Natural killer cell (primary cell): ENCODE measurements at regions not wholly inside any gene's neighbourhood (a gene's known extent, or its start where the extent isn't known, plus 50 kb on each side); places are given as distances from the start of the nearest gene placed in this dataset.
"Not testable (repeated sequence)": the region's sequence is repeated elsewhere in the genome, so short reads cannot be mapped to it uniquely, and the experiment has no call there.

Source experiments
- ATAC-seq, 3 donors: fragments of 150-1000 bp in 2 of 3; fragments of 200-7000 bp in 1 of 3; cut with Tn5 transposase; 1 replicate in 1 of 3; 2 replicates in 2 of 3; pipeline ENCODE4 v1.10.0; 2021; ENCODE audit warnings: mild to moderate bottlenecking in 2 of 3, moderate library complexity in 2 of 3
- DNase-seq, 2 donors: peaks; one replicate each; pipeline versions ENCODE4 v3.0.0 to v3.0.0-alpha.2; 2013 to 2021; ENCODE audit warnings: mixed read lengths in 1 of 2
- H3K27ac ChIP-seq: one replicate; pipeline ENCODE4 v1.5.1; 2013; ENCODE audit warnings: mild to moderate bottlenecking, low read length
- H3K27me3 ChIP-seq: one replicate; pipeline ENCODE4 v1.6.1; 2013; ENCODE audit warnings: low read length; ENCODE audit not compliant: control insufficient read depth, insufficient read depth
- H3K36me3 ChIP-seq: one replicate; pipeline ENCODE4 v1.6.1; 2013; ENCODE audit warnings: low read length; ENCODE audit not compliant: control insufficient read depth, insufficient read depth
- H3K4me1 ChIP-seq: one replicate; pipeline ENCODE4 v1.6.1; 2013; ENCODE audit warnings: low read length; ENCODE audit not compliant: control insufficient read depth, insufficient read depth
- H3K4me3 ChIP-seq: one replicate; pipeline ENCODE4 v1.5.1; 2013; ENCODE audit warnings: low read length
- H3K9me3 ChIP-seq: one replicate; pipeline ENCODE4 v1.6.1; 2013; ENCODE audit warnings: low read length; ENCODE audit not compliant: control insufficient read depth, insufficient read depth
- H3K27ac Mint-ChIP-seq, 2 donors: one replicate each; pipeline ENCODE4 v1.8.0; 2022; ENCODE audit warnings: mild to moderate bottlenecking in 2 of 2, mixed read lengths in 2 of 2, moderate library complexity in 1 of 2
- H3K27me3 Mint-ChIP-seq, 2 donors: one replicate each; pipeline ENCODE4 v1.8.0; 2022; ENCODE audit warnings: low read depth in 2 of 2, mixed read lengths in 2 of 2
- H3K36me3 Mint-ChIP-seq: one replicate; pipeline ENCODE4 v1.8.0; 2022; ENCODE audit warnings: mixed read lengths
- H3K4me1 Mint-ChIP-seq, 2 donors: one replicate each; pipeline ENCODE4 v1.8.0; 2022; ENCODE audit warnings: mixed read lengths in 2 of 2
- H3K4me3 Mint-ChIP-seq: one replicate; pipeline ENCODE4 v1.8.0; 2022; ENCODE audit warnings: mild to moderate bottlenecking, moderate library complexity, mixed read lengths
- H3K9me3 Mint-ChIP-seq, 2 donors: one replicate each; pipeline ENCODE4 v1.8.0; 2022; ENCODE audit warnings: mixed read lengths in 2 of 2
- CTCF ChIP-seq: fragments of 200-600 bp; IDR thresholded peaks from one replicate; pipeline ENCODE4 v1.8.0; 2022; ENCODE audit warnings: antibody characterized with exemption
- WGBS: methylation state at CpG from one replicate; pipeline ENCODE4 v1.1.7; 2013; ENCODE audit warnings: missing lambda C conversion rate; ENCODE audit not compliant: insufficient coverage; 5-methylcytosine and 5-hydroxymethylcytosine counted together
- intact Hi-C: fragments of 100-400 bp; cut with micrococcal nuclease; formaldehyde crosslinking; loops from one replicate; pipeline ENCODE4 v1.14.2; 2022

GRCh38 chr13:52916486-52916990, 68.1 kb upstream of the PCDH8 start:
- no peak overlapping the region for H3K4me3 Mint-ChIP-seq
- no peak for DNase-seq
- Histone ChIP-seq H3K36me3 (no peaks in the 10 kb centered on the region), H3K4me3 (no peak overlapping the region), H3K27me3 (no peaks in the 10 kb centered on the region), H3K4me1 (no peaks in the 10 kb centered on the region), H3K9me3 (no peaks in the 10 kb centered on the region), H3K27ac (no peak overlapping the region)
- ATAC-seq, result no peak
- no peaks in the 10 kb centered on the region for H3K4me1 Mint-ChIP-seq
- H3K36me3 Mint-ChIP-seq, result no peaks in the 10 kb centered on the region
- TF ChIP-seq CTCF, result no peak
- H3K27ac Mint-ChIP-seq, result no peak overlapping the region
- intact Hi-C loops, result no loop called here
- peaks cover 16 to 24% of the 10 kb centered on the region in 2 donors for H3K27me3 Mint-ChIP-seq
- peaks cover 0 to 2% of the 10 kb centered on the region in 2 donors for H3K9me3 Mint-ChIP-seq

- H3K36me3 Mint-ChIP-seq, result no peaks in the 10 kb centered on the region
- intact Hi-C loops, result no loop called here
- Histone ChIP-seq H3K4me1 (no peaks in the 10 kb centered on the region), H3K27me3 (no peaks in the 10 kb centered on the region), H3K4me3 (no peak overlapping the region), H3K27ac (no peak overlapping the region), H3K9me3 (no peaks in the 10 kb centered on the region), H3K36me3 (no peaks in the 10 kb centered on the region)
- no peak for DNase-seq
- H3K4me3 Mint-ChIP-seq, result no peak overlapping the region
- H3K9me3 Mint-ChIP-seq, result peaks cover 0 to 2% of the 10 kb centered on the region in 2 donors
- H3K27me3 Mint-ChIP-seq, result peaks cover 15 to 36% of the 10 kb centered on the region in 2 donors
- no peak overlapping the region for H3K27ac Mint-ChIP-seq
- 88% methylated on average over 2 of the region's 2 CpGs for WGBS
- no peak for TF ChIP-seq CTCF
- no peak for ATAC-seq
- no peaks in the 10 kb centered on the region for H3K4me1 Mint-ChIP-seq
These were observed 62.9 kb upstream of the PCDH8 start for GRCh38 chr13:52911340-52911739.

GRCh38 chr13:52910318-52910717, 61.9 kb upstream of the PCDH8 start:
- ATAC-seq, result peak in 1 of 3 donors; percentile 55
- peaks cover 22 to 46% of the 10 kb centered on the region in 2 donors for H3K27me3 Mint-ChIP-seq
- H3K27ac ChIP-seq, H3K27ac Mint-ChIP-seq, H3K36me3 ChIP-seq, H3K4me3 ChIP-seq, intact Hi-C loops, H3K4me1 ChIP-seq, H3K36me3 Mint-ChIP-seq, H3K9me3 ChIP-seq, H3K4me3 Mint-ChIP-seq, H3K9me3 Mint-ChIP-seq, H3K4me1 Mint-ChIP-seq, H3K27me3 ChIP-seq, DNase-seq: not testable (repeated sequence)
- 28% methylated on average over 2 of the region's 2 CpGs for WGBS

GRCh38 chr13:52906122-52906903, 57.9 kb upstream of the PCDH8 start:
- Histone ChIP-seq H3K36me3 (no peaks in the 10 kb centered on the region), H3K27ac (no peak overlapping the region), H3K4me3 (no peak overlapping the region), H3K4me1 (no peaks in the 10 kb centered on the region), H3K9me3 (no peaks in the 10 kb centered on the region), H3K27me3 (no peaks in the 10 kb centered on the region)
- Mint-ChIP-seq H3K27me3 (peaks cover 29 to 43% of the 10 kb centered on the region in 2 donors), H3K27ac (no peak overlapping the region), H3K4me3 (no peak overlapping the region), H3K36me3 (no peaks in the 10 kb centered on the region), H3K4me1 (no peaks in the 10 kb centered on the region), H3K9me3 (peaks cover 0 to under 1% of the 10 kb centered on the region in 2 donors)
- TF ChIP-seq CTCF, result no peak
- DNase-seq (no peak), ATAC-seq (no peak)
- intact Hi-C loops, result no loop called here
- WGBS, result 51% methylated on average over 20 of the region's 20 CpGs
